ENCODE measurements at regions not wholly inside any gene's neighbourhood (a gene's known extent, or its start where the extent isn't known, plus 50 kb on each side); places are given as distances from the start of the nearest gene placed in this dataset.
A peak's percentile ranks its signal among the peaks of the same experiment; 100 is the strongest.

DNA sequence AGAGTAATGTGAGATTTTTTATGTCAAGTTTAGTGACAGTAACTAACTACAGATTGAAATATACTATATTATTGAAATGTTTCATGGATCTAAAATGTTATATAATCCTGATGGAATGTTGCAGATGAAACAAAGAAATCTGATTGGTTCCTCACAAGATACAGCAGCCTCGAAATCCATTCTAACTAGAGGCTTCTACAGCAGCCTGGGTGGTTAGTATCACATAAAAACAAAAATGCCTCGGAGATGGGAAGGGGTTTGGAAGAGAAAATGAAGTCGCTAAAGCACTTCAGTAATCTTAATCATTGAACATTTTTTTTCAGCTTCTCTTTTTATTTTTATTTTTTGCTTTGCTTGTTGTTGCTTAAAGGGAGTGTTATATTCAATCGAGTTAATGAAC, 75.2 kb downstream of the TANC2 start:
- Mint-ChIP-seq H3K27ac (peak overlapping the region; percentile 42), H3K9me3 (no peaks in the 10 kb centered on the region), H3K36me3 (ENCODE audit: low read depth) (no peaks in the 10 kb centered on the region), H3K4me1 (peaks cover 34% of the 10 kb centered on the region), H3K4me3 (no peak overlapping the region), H3K27me3 (ENCODE audit: insufficient read depth, low read depth, poor library complexity) (no peaks in the 10 kb centered on the region)
- H3K27me3 ChIP-seq (ENCODE audit: insufficient read depth): no peaks in the 10 kb centered on the region
- H3K4me2 ChIP-seq: no peak overlapping the region
- DNase-seq (ENCODE audit: low spot score): peak; percentile 28
- H2AFZ ChIP-seq: no peak overlapping the region
- H3K4me1 ChIP-seq (ENCODE audit: insufficient read depth): peaks cover 30% of the 10 kb centered on the region
- H3K79me2 ChIP-seq (replicated peaks; ENCODE audit: insufficient read depth): no peaks in the 10 kb centered on the region
- no peak overlapping the region for H3K27ac ChIP-seq (ENCODE audit: low read depth)
- TF ChIP-seq CTCF (conservative IDR thresholded peaks at IDR 0.05; ENCODE audit: low read depth in 2 of 2) (no peak), CREB1 (CRISPR knock-in tag; IDR thresholded peaks at IDR 0.05; ENCODE audit: low read depth) (no peak), ZNF114 (CRISPR knock-in tag; IDR thresholded peaks at IDR 0.05) (no peak), POLR2AphosphoS5 (IDR thresholded peaks at IDR 0.05; ENCODE audit: low read depth) (no peak), REST (IDR thresholded peaks at IDR 0.05; ENCODE audit: unreplicated experiment) (no peak), EZH2 (IDR thresholded peaks at IDR 0.05; ENCODE audit: low read depth, unreplicated experiment) (no peak), NANOG (IDR thresholded peaks at IDR 0.05; ENCODE audit: borderline replicate concordance) (no peak), STAT1 (IDR thresholded peaks at IDR 0.05; ENCODE audit: unreplicated experiment) (no peak), ZNF331 (CRISPR knock-in tag; IDR thresholded peaks at IDR 0.05; ENCODE audit: low read depth) (no peak), EZH2phosphoT487 (IDR thresholded peaks at IDR 0.05; ENCODE audit: unreplicated experiment) (no peak), JUNB (IDR thresholded peaks at IDR 0.05; ENCODE audit: unreplicated experiment) (no peak)
- TF ChIP-seq, protein P1, sequence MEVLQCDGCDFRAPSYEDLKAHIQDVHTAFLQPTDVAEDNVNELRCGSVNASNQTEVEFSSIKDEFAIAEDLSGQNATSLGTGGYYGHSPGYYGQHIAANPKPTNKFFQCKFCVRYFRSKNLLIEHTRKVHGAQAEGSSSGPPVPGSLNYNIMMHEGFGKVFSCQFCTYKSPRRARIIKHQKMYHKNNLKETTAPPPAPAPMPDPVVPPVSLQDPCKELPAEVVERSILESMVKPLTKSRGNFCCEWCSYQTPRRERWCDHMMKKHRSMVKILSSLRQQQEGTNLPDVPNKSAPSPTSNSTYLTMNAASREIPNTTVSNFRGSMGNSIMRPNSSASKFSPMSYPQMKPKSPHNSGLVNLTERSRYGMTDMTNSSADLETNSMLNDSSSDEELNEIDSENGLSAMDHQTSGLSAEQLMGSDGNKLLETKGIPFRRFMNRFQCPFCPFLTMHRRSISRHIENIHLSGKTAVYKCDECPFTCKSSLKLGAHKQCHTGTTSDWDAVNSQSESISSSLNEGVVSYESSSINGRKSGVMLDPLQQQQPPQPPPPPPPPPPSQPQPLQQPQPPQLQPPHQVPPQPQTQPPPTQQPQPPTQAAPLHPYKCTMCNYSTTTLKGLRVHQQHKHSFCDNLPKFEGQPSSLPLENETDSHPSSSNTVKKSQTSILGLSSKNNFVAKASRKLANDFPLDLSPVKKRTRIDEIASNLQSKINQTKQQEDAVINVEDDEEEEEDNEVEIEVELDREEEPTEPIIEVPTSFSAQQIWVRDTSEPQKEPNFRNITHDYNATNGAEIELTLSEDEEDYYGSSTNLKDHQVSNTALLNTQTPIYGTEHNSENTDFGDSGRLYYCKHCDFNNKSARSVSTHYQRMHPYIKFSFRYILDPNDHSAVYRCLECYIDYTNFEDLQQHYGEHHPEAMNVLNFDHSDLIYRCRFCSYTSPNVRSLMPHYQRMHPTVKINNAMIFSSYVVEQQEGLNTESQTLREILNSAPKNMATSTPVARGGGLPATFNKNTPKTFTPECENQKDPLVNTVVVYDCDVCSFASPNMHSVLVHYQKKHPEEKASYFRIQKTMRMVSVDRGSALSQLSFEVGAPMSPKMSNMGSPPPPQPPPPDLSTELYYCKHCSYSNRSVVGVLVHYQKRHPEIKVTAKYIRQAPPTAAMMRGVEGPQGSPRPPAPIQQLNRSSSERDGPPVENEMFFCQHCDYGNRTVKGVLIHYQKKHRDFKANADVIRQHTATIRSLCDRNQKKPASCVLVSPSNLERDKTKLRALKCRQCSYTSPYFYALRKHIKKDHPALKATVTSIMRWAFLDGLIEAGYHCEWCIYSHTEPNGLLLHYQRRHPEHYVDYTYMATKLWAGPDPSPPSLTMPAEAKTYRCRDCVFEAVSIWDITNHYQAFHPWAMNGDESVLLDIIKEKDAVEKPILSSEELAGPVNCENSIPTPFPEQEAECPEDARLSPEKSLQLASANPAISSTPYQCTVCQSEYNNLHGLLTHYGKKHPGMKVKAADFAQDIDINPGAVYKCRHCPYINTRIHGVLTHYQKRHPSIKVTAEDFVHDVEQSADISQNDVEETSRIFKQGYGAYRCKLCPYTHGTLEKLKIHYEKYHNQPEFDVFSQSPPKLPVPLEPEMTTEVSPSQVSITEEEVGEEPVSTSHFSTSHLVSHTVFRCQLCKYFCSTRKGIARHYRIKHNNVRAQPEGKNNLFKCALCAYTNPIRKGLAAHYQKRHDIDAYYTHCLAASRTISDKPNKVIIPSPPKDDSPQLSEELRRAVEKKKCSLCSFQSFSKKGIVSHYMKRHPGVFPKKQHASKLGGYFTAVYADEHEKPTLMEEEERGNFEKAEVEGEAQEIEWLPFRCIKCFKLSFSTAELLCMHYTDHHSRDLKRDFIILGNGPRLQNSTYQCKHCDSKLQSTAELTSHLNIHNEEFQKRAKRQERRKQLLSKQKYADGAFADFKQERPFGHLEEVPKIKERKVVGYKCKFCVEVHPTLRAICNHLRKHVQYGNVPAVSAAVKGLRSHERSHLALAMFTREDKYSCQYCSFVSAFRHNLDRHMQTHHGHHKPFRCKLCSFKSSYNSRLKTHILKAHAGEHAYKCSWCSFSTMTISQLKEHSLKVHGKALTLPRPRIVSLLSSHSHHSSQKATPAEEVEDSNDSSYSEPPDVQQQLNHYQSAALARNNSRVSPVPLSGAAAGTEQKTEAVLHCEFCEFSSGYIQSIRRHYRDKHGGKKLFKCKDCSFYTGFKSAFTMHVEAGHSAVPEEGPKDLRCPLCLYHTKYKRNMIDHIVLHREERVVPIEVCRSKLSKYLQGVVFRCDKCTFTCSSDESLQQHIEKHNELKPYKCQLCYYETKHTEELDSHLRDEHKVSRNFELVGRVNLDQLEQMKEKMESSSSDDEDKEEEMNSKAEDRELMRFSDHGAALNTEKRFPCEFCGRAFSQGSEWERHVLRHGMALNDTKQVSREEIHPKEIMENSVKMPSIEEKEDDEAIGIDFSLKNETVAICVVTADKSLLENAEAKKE (CRISPR knock-in tag; IDR thresholded peaks at IDR 0.05): no peak
- TF ChIP-seq, protein P2, sequence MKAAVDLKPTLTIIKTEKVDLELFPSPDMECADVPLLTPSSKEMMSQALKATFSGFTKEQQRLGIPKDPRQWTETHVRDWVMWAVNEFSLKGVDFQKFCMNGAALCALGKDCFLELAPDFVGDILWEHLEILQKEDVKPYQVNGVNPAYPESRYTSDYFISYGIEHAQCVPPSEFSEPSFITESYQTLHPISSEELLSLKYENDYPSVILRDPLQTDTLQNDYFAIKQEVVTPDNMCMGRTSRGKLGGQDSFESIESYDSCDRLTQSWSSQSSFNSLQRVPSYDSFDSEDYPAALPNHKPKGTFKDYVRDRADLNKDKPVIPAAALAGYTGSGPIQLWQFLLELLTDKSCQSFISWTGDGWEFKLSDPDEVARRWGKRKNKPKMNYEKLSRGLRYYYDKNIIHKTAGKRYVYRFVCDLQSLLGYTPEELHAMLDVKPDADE (IDR thresholded peaks at IDR 0.05): no peak
- H3F3A ChIP-seq (replicated peaks; ENCODE audit: low read depth): no peaks in the 10 kb centered on the region
- ATAC-seq: no peak; the same call in 2 of the 3 replicates
- no peaks in the 10 kb centered on the region for H4K20me1 ChIP-seq (replicated peaks; ENCODE audit: insufficient read depth)
- no peaks in the 10 kb centered on the region for H3K9me2 ChIP-seq (ENCODE audit: insufficient read depth)
- H3K4me3 ChIP-seq: no peak overlapping the region
- H3K36me3 ChIP-seq (ENCODE audit: insufficient read depth): no peaks in the 10 kb centered on the region
